Endothelial cell (in vitro differentiated cells): ENCODE measurements at regions not wholly inside any gene's neighbourhood (a gene's known extent, or its start where the extent isn't known, plus 50 kb on each side); places are given as distances from the start of the nearest gene placed in this dataset.
A peak's percentile ranks its signal among the peaks of the same experiment; 100 is the strongest.

Experiments
- DNase-seq: peaks from one replicate; pipeline ENCODE4 v3.0.0; 2021; ENCODE audit warnings: low spot score
- H3K27ac Mint-ChIP-seq: one replicate; pipeline ENCODE4 v1.8.0; 2021; ENCODE audit warnings: mixed read lengths, inconsistent platforms; ENCODE audit not compliant: unreplicated experiment
- H3K27me3 Mint-ChIP-seq: one replicate; pipeline ENCODE4 v1.8.0; 2021; ENCODE audit warnings: mild to moderate bottlenecking, moderate library complexity, mixed read lengths, inconsistent platforms; ENCODE audit not compliant: unreplicated experiment
- H3K36me3 Mint-ChIP-seq: one replicate; pipeline ENCODE4 v1.8.0; 2021; ENCODE audit warnings: mild to moderate bottlenecking, low read depth, mixed read lengths, inconsistent platforms; ENCODE audit not compliant: unreplicated experiment
- H3K4me1 Mint-ChIP-seq: one replicate; pipeline ENCODE4 v1.8.0; 2021; ENCODE audit warnings: mild to moderate bottlenecking, mixed read lengths, inconsistent platforms; ENCODE audit not compliant: unreplicated experiment
- H3K4me3 Mint-ChIP-seq: one replicate; pipeline ENCODE4 v1.8.0; 2021; ENCODE audit warnings: mild to moderate bottlenecking, mixed read lengths, inconsistent platforms; ENCODE audit not compliant: unreplicated experiment
- H3K9me3 Mint-ChIP-seq: one replicate; pipeline ENCODE4 v1.8.0; 2021; ENCODE audit warnings: mixed read lengths, inconsistent platforms; ENCODE audit not compliant: unreplicated experiment
- TF ChIP-seq, protein P1 (sequence below): fragments of 200-600 bp; sonication (generic); IDR thresholded peaks from one replicate; pipeline ENCODE4 v1.5.0; 2021; ENCODE audit warnings: antibody characterized with exemption; ENCODE audit not compliant: unreplicated experiment

DNA sequence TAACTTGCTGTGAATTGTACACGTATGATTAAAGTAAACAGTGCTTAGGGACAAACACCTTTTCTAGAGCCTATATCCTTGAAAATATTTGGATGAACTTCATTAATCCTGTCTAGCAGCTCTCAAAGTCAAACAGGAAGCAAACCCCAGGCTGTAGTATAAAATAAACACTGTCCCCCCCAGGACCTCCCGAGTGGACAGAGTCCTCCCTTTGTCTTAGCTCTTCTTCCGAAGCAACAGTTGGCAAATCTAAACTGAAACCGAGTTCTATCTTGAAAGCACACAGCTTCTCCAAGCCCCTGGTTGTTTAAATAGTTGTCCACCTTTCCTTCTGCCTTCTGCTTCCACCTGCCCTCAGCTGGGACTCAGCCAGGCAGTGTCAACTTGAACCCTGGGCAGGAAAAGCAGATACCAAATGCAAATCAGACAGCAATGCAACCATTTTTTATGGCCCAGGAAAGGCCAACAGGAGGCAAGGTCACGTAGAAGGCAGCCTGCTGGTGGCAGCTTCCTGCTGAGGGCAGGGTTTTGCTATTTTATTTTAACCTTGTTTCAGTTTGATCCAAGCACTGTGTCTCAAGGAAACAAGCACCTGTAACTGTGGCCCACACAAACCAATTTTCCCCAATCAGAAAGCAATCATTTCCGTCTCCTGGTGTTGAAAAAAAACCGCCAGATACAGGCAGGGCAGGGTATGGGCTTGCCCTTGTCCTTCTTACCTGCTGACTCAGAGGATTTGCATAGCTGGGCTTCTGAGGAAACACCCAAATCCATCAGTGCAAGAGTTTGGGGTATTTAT lies 110.3 kb upstream of the KIT start:
- Mint-ChIP-seq H3K9me3 (no peaks in the 10 kb centered on the region), H3K36me3 (no peaks in the 10 kb centered on the region), H3K4me3 (no peak overlapping the region), H3K27ac (peak overlapping the region; percentile 6), H3K27me3 (peaks cover 6% of the 10 kb centered on the region), H3K4me1 (peaks cover 43% of the 10 kb centered on the region)
- no peak for DNase-seq
- TF ChIP-seq, protein P1, sequence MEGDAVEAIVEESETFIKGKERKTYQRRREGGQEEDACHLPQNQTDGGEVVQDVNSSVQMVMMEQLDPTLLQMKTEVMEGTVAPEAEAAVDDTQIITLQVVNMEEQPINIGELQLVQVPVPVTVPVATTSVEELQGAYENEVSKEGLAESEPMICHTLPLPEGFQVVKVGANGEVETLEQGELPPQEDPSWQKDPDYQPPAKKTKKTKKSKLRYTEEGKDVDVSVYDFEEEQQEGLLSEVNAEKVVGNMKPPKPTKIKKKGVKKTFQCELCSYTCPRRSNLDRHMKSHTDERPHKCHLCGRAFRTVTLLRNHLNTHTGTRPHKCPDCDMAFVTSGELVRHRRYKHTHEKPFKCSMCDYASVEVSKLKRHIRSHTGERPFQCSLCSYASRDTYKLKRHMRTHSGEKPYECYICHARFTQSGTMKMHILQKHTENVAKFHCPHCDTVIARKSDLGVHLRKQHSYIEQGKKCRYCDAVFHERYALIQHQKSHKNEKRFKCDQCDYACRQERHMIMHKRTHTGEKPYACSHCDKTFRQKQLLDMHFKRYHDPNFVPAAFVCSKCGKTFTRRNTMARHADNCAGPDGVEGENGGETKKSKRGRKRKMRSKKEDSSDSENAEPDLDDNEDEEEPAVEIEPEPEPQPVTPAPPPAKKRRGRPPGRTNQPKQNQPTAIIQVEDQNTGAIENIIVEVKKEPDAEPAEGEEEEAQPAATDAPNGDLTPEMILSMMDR, result no peak

DNA sequence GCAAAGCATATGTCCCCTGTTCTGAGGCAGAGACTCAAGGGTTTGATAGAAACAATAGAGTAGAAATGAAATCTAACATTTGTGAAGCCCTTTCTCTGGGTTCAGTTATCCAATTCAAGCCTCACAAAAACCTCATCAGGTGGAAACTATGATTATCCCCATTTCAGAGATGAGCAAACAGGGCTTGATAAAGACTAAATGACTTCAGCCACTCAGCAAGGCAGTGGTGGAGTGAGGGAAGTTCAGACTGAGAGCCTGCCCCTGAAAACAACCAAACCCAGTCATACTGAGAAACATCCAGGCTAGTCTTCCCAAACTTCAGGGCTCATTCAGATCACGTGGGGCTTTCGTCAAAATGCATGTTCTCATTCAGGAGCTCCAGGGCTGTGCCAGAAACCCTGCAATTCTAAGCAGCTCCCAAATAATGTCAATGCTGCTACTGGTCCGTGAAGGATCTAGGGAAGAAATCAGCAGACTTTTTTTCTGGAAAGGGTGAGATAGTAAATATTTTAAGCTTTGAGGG lies 109.6 kb upstream of the KIT start:
- Mint-ChIP-seq H3K4me1 (peaks cover 40% of the 10 kb centered on the region), H3K27ac (no peak overlapping the region), H3K36me3 (no peaks in the 10 kb centered on the region), H3K9me3 (no peaks in the 10 kb centered on the region), H3K27me3 (peaks cover 6% of the 10 kb centered on the region), H3K4me3 (no peak overlapping the region)
- TF ChIP-seq, protein P1, result no peak
- DNase-seq, result no peak

DNA sequence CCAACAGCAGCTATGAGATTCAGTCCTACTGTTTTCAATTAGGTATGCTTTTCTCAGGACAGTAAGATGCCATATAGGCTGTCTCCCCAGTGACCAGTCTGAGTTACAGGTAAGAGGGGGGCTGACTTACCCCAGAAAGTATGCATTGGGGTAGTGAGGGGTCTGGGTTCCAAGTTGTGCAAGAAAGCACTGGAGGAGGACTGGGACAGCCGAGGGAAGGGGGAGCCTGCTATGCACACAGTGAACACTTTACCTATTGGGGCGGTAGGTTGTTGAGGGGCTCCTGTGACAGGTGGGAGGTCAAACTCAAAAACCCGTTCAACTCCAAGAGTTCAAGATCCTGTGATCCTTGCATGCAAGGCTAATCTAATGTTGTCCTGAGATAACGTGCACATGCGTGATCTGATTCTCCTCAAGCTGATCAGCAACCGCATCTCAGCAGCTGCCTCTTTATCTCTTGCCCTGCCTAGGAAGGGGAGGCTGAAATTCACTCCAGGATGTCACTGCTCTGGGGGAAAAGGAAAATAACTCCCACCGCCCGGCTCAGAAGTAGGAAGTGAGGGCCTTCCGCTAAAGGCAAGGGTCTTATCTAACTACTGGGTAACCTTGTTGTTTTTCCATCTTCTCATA lies 108.8 kb upstream of the KIT start:
- Mint-ChIP-seq H3K4me1 (peaks cover 37% of the 10 kb centered on the region), H3K36me3 (no peaks in the 10 kb centered on the region), H3K27ac (no peak overlapping the region), H3K9me3 (no peaks in the 10 kb centered on the region), H3K27me3 (peaks cover 6% of the 10 kb centered on the region), H3K4me3 (no peak overlapping the region)
- TF ChIP-seq, protein P1, result no peak
- no peak for DNase-seq

DNA sequence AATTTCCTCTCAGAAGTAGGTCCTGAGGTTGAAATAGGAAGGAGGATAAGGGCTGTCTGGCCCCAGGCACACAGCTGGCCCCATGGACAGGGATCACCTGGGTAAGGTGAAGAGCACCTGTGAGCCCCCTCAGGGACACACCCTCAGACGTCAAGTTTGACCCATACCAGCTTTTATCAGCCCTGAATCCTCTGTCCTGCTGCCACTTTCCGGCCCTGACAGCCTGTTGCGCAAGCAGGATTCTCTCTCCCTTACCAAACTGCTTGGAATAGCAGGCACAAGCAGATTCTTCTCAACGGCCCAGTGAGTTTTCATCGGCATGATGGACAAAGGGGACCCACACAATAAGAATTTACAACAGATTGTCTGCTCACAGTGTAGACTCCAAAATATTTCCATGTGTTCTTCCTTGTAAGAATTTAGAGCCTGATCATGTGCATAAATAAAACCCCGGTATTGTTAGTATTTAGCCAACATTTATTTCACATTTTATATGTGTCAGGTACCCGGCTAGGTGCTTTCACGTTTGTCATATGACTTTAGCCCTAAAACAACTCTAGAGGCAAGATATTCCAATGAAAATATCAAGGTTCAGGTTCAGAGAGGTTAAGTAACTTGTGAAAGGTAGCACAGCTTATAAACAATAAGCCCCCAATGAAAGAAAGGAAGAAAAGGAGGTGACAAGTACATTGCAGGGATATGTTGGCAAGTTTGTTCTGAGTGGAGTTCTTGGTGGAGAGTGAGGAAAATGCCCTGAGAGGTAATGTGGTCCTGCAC lies 107.2 kb upstream of the KIT start:
- peak; percentile 30 for DNase-seq
- TF ChIP-seq, protein P1, result no peak
- no peaks in the 10 kb centered on the region for H3K9me3 Mint-ChIP-seq
- H3K4me3 Mint-ChIP-seq, result no peak overlapping the region
- H3K4me1 Mint-ChIP-seq, result peaks cover 36% of the 10 kb centered on the region
- H3K27me3 Mint-ChIP-seq, result peaks cover 3% of the 10 kb centered on the region
- H3K36me3 Mint-ChIP-seq, result no peaks in the 10 kb centered on the region
- no peak overlapping the region for H3K27ac Mint-ChIP-seq
